ENCODE measurements at regions not wholly inside any gene's neighbourhood (a gene's known extent, or its start where the extent isn't known, plus 50 kb on each side); places are given as distances from the start of the nearest gene placed in this dataset.

- Histone ChIP-seq H3K4me3 (ENCODE audit: low read length) (no peak overlapping the region), H3K9ac (ENCODE audit: low read length) (no peak overlapping the region), H3K36me3 (ENCODE audit: insufficient read depth, low read length) (no peaks in the 10 kb centered on the region), H3K9me3 (ENCODE audit: low read length) (no peaks in the 10 kb centered on the region), H3K79me2 (replicated peaks; ENCODE audit: insufficient read depth, low read length) (no peaks in the 10 kb centered on the region), H3K9me2 (ENCODE audit: insufficient read depth, low read length) (no peaks in the 10 kb centered on the region), H3K27me3 (ENCODE audit: insufficient read depth, low read depth, low read length) (no peaks in the 10 kb centered on the region), H3F3A (ENCODE audit: insufficient read depth, low read length, poor library complexity, severe bottlenecking) (no peaks in the 10 kb centered on the region), H2AFZ (ENCODE audit: low read depth, low read length) (no peak overlapping the region), H4K20me1 (ENCODE audit: insufficient read depth) (no peaks in the 10 kb centered on the region), H3K27ac (ENCODE audit: low read length) (no peak overlapping the region), H3K4me2 (ENCODE audit: low read length) (no peak overlapping the region)
- TF ChIP-seq EZH2 (IDR thresholded peaks at IDR 0.05; ENCODE audit: borderline replicate concordance, insufficient read depth, low read length, poor library complexity, severe bottlenecking), result no peak
Observed at GRCh38 chr1:209241487-209241886, 342.0 kb upstream of the CAMK1G start.

GRCh38 chr1:209248649-209249279, 334.8 kb upstream of the CAMK1G start:
- Histone ChIP-seq H3K27ac (ENCODE audit: low read length) (peak overlapping the region; percentile 23), H3K4me3 (ENCODE audit: low read length) (no peak overlapping the region), H2AFZ (ENCODE audit: low read depth, low read length) (no peak overlapping the region), H3K79me2 (replicated peaks; ENCODE audit: insufficient read depth, low read length) (no peaks in the 10 kb centered on the region), H3K9ac (ENCODE audit: low read length) (no peak overlapping the region), H3K4me2 (ENCODE audit: low read length) (no peak overlapping the region), H3K27me3 (ENCODE audit: insufficient read depth, low read depth, low read length) (no peaks in the 10 kb centered on the region), H3F3A (ENCODE audit: insufficient read depth, low read length, poor library complexity, severe bottlenecking) (no peaks in the 10 kb centered on the region), H3K9me2 (ENCODE audit: insufficient read depth, low read length) (no peaks in the 10 kb centered on the region), H3K36me3 (ENCODE audit: insufficient read depth, low read length) (no peaks in the 10 kb centered on the region), H3K9me3 (ENCODE audit: low read length) (no peaks in the 10 kb centered on the region), H4K20me1 (ENCODE audit: insufficient read depth) (no peaks in the 10 kb centered on the region)
- TF ChIP-seq, protein P1, sequence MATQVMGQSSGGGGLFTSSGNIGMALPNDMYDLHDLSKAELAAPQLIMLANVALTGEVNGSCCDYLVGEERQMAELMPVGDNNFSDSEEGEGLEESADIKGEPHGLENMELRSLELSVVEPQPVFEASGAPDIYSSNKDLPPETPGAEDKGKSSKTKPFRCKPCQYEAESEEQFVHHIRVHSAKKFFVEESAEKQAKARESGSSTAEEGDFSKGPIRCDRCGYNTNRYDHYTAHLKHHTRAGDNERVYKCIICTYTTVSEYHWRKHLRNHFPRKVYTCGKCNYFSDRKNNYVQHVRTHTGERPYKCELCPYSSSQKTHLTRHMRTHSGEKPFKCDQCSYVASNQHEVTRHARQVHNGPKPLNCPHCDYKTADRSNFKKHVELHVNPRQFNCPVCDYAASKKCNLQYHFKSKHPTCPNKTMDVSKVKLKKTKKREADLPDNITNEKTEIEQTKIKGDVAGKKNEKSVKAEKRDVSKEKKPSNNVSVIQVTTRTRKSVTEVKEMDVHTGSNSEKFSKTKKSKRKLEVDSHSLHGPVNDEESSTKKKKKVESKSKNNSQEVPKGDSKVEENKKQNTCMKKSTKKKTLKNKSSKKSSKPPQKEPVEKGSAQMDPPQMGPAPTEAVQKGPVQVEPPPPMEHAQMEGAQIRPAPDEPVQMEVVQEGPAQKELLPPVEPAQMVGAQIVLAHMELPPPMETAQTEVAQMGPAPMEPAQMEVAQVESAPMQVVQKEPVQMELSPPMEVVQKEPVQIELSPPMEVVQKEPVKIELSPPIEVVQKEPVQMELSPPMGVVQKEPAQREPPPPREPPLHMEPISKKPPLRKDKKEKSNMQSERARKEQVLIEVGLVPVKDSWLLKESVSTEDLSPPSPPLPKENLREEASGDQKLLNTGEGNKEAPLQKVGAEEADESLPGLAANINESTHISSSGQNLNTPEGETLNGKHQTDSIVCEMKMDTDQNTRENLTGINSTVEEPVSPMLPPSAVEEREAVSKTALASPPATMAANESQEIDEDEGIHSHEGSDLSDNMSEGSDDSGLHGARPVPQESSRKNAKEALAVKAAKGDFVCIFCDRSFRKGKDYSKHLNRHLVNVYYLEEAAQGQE (IDR thresholded peaks at IDR 0.05; ENCODE audit: borderline replicate concordance), result no peak
- TF ChIP-seq CTCF (IDR thresholded peaks at IDR 0.05; ENCODE audit: poor library complexity, severe bottlenecking) (peak; percentile 95), SMC3 (conservative IDR thresholded peaks at IDR 0.05; ENCODE audit: poor library complexity) (peak; percentile 88), RAD21 (conservative IDR thresholded peaks at IDR 0.05) (peak; percentile 95), MXI1 (conservative IDR thresholded peaks at IDR 0.05; ENCODE audit: poor library complexity, severe bottlenecking) (peak; percentile 7)

DNA sequence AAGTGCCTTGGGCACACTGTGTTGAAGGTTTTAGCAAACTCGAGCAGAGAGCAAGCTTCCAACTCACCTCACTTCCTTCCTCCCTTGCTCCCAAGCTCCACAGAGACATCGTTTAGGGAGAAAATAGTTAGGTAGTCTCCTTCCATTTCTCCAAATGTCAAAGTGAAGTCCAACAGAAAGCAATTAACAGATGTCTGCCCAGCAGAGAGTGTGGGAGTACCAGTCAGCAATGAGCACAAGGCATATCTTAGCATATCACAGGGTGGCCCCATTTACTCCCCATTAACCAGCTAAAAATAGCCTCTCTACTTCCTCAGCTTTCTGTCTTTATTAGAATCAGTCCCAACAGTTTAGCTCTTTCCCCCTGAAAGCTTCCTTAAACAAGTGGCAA, 334.2 kb upstream of the CAMK1G start:
- H3K27me3 ChIP-seq (ENCODE audit: insufficient read depth, low read depth, low read length), result no peaks in the 10 kb centered on the region
- no peaks in the 10 kb centered on the region for H3F3A ChIP-seq (ENCODE audit: insufficient read depth, low read length, poor library complexity, severe bottlenecking)
- no peaks in the 10 kb centered on the region for H3K79me2 ChIP-seq (replicated peaks; ENCODE audit: insufficient read depth, low read length)
- no peaks in the 10 kb centered on the region for H3K9me3 ChIP-seq (ENCODE audit: low read length)
- no peak overlapping the region for H3K4me3 ChIP-seq (ENCODE audit: low read length)
- H2AFZ ChIP-seq (ENCODE audit: low read depth, low read length), result no peak overlapping the region
- no peaks in the 10 kb centered on the region for H3K9me2 ChIP-seq (ENCODE audit: insufficient read depth, low read length)
- H4K20me1 ChIP-seq (ENCODE audit: insufficient read depth), result no peaks in the 10 kb centered on the region
- TF ChIP-seq POLR2AphosphoS5 (IDR thresholded peaks at IDR 0.05), result no peak
- TF ChIP-seq, protein P1 (IDR thresholded peaks at IDR 0.05; ENCODE audit: borderline replicate concordance), result no peak
- TF ChIP-seq TAF1 (IDR thresholded peaks at IDR 0.05; ENCODE audit: low read depth), result no peak
- TF ChIP-seq CTCF (IDR thresholded peaks at IDR 0.05; ENCODE audit: poor library complexity, severe bottlenecking), result no peak
- no peak for TF ChIP-seq SMC3 (conservative IDR thresholded peaks at IDR 0.05; ENCODE audit: poor library complexity)
- TF ChIP-seq EP300 (conservative IDR thresholded peaks at IDR 0.05; ENCODE audit: poor library complexity, severe bottlenecking), result no peak
- H3K4me2 ChIP-seq (ENCODE audit: low read length), result no peak overlapping the region
- H3K36me3 ChIP-seq (ENCODE audit: insufficient read depth, low read length), result no peaks in the 10 kb centered on the region
- H3K27ac ChIP-seq (ENCODE audit: low read length), result peak overlapping the region; percentile 23
- no peak overlapping the region for H3K9ac ChIP-seq (ENCODE audit: low read length)
